GM23248 (cell line): ENCODE measurements at regions not wholly inside any gene's neighbourhood (a gene's known extent, or its start where the extent isn't known, plus 50 kb on each side); places are given as distances from the start of the nearest gene placed in this dataset.

Experiments
- EZH2 ChIP-seq: fragments of 200-600 bp; sonication (generic); IDR thresholded peaks from 2 replicates; pipeline ENCODE4 v1.6.1; 2018; ENCODE audit warnings: antibody characterized with exemption, mild to moderate bottlenecking; ENCODE audit not compliant: insufficient read depth, poor library complexity, severe bottlenecking
- EZH2phosphoT487 ChIP-seq: fragments of 200-600 bp; sonication (generic); IDR thresholded peaks from 2 replicates; pipeline ENCODE4 v1.6.1; 2018; ENCODE audit warnings: antibody characterized with exemption, moderate library complexity, mild to moderate bottlenecking, low read depth; ENCODE audit not compliant: insufficient read depth

DNA sequence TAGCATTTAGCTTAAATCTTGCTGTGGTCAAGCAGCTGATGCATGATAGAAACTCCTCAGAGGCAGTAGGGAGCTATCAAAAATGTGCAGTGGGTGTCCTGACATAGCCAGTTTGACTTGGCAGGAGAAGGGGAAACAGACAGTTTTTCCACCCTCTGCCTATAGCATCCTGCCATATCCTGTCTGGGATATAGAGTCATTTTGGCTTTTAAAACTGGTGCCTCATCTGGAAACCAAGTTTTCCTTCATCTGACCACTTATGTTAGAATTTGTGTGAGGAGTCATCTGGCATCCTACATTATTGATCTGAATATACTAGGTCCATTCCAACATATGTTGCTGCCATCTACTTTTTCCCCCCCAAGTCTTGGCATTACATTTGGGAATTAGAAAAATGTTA lies 284.1 kb downstream of the CD109 start:
- no peak for TF ChIP-seq EZH2
- no peak for TF ChIP-seq EZH2phosphoT487
